Osteocyte (in vitro differentiated cells): ENCODE measurements at regions not wholly inside any gene's neighbourhood (a gene's known extent, or its start where the extent isn't known, plus 50 kb on each side); places are given as distances from the start of the nearest gene placed in this dataset.

Experiments
- DNase-seq: peaks from one replicate; pipeline ENCODE4 v3.0.0; 2021; ENCODE audit warnings: mixed read lengths; ENCODE audit not compliant: unreplicated experiment; ENCODE audit errors: extremely low spot score
- H3K27ac Mint-ChIP-seq: one replicate; pipeline ENCODE4 v1.8.0; 2021; ENCODE audit warnings: mild to moderate bottlenecking, mixed read lengths; ENCODE audit not compliant: unreplicated experiment
- H3K27me3 Mint-ChIP-seq: one replicate; pipeline ENCODE4 v1.8.0; 2021; ENCODE audit warnings: mixed read lengths; ENCODE audit not compliant: unreplicated experiment
- H3K36me3 Mint-ChIP-seq: one replicate; pipeline ENCODE4 v1.8.0; 2021; ENCODE audit warnings: mixed read lengths; ENCODE audit not compliant: unreplicated experiment
- H3K4me1 Mint-ChIP-seq: one replicate; pipeline ENCODE4 v1.8.0; 2021; ENCODE audit warnings: mixed read lengths; ENCODE audit not compliant: unreplicated experiment
- H3K4me3 Mint-ChIP-seq: one replicate; pipeline ENCODE4 v1.8.0; 2021; ENCODE audit warnings: mild to moderate bottlenecking, moderate library complexity, mixed read lengths; ENCODE audit not compliant: unreplicated experiment
- H3K9me3 Mint-ChIP-seq: one replicate; pipeline ENCODE4 v1.8.0; 2021; ENCODE audit warnings: mixed read lengths; ENCODE audit not compliant: unreplicated experiment
- TF ChIP-seq, protein P1 (sequence below): fragments of 200-600 bp; sonication (generic); IDR thresholded peaks from 2 replicates; pipeline ENCODE4 v1.5.0; 2021; ENCODE audit warnings: antibody characterized with exemption, mild to moderate bottlenecking, moderate library complexity

DNA sequence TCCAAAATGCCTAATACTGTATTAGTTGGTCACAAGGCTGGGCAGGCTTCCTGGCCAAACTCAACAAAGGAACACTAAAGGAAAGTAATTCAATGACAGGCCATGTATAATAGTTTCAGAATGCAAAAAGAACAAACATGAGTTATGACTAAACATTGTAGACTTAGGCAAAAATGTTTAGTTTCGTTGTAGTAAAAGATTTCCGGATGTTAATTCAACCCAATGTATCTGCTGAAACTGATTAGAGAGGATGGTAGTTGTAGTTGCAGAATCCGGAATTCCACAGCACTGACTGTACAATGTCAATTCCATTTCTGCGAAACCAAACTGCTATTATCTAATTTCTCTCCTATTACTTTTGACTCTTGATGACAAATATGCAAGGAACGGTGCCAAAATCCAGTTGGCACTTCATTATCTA, 117.9 kb upstream of the FST start:
- H3K27ac Mint-ChIP-seq = peak overlapping the region; percentile 90
- H3K9me3 Mint-ChIP-seq = no peaks in the 10 kb centered on the region
- H3K36me3 Mint-ChIP-seq = no peaks in the 10 kb centered on the region
- TF ChIP-seq, protein P1, sequence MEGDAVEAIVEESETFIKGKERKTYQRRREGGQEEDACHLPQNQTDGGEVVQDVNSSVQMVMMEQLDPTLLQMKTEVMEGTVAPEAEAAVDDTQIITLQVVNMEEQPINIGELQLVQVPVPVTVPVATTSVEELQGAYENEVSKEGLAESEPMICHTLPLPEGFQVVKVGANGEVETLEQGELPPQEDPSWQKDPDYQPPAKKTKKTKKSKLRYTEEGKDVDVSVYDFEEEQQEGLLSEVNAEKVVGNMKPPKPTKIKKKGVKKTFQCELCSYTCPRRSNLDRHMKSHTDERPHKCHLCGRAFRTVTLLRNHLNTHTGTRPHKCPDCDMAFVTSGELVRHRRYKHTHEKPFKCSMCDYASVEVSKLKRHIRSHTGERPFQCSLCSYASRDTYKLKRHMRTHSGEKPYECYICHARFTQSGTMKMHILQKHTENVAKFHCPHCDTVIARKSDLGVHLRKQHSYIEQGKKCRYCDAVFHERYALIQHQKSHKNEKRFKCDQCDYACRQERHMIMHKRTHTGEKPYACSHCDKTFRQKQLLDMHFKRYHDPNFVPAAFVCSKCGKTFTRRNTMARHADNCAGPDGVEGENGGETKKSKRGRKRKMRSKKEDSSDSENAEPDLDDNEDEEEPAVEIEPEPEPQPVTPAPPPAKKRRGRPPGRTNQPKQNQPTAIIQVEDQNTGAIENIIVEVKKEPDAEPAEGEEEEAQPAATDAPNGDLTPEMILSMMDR = no peak
- no peaks in the 10 kb centered on the region for H3K27me3 Mint-ChIP-seq
- peaks cover 57% of the 10 kb centered on the region for H3K4me1 Mint-ChIP-seq
- H3K4me3 Mint-ChIP-seq = peak overlapping the region; percentile 9
- no peak for DNase-seq

DNA sequence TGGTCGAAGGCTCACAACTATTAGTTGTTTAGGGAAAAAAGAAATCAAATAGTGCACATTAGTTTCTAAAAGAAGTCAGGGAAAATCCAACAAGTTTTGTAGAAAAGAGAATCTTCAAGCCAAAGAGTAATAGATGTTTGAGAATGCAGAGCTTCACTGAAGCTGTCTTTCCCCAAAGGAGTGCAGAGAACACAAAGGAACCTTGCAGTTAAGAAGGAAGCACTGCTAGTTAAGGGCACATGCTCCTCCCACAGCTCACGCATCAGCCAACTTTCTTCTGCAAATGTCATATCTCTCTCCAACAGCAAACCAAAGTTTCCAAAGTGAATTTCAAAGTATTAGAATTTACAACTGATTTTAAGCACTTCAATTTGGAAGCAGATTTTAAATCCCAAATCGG, 116.4 kb upstream of the FST start:
- H3K9me3 Mint-ChIP-seq = no peaks in the 10 kb centered on the region
- H3K4me3 Mint-ChIP-seq = no peak overlapping the region
- H3K27ac Mint-ChIP-seq = no peak overlapping the region
- no peaks in the 10 kb centered on the region for H3K27me3 Mint-ChIP-seq
- no peaks in the 10 kb centered on the region for H3K36me3 Mint-ChIP-seq
- H3K4me1 Mint-ChIP-seq = peaks cover 59% of the 10 kb centered on the region
- TF ChIP-seq, protein P1 = no peak
- no peak for DNase-seq

DNA sequence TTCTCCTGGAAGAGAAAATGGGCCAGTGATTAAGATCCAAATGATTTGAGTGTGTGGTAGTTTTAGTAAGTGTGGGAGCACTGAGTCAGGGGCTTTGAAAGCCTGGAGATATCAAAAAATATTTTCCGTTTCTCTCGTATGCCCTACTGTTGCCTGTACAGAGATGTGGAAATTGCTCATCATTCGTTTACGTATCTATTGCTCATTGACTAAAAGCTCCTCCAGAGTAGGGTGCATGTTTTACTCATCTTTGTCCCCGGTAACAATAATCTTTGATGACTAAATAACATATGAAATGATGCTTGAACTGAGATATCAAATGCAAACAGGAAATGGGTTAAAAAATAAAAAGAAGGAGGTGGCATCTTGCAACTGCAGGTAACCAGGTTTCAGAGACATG, 114.2 kb upstream of the FST start:
- no peak for DNase-seq
- no peak overlapping the region for H3K4me3 Mint-ChIP-seq
- TF ChIP-seq, protein P1 = no peak
- no peaks in the 10 kb centered on the region for H3K36me3 Mint-ChIP-seq
- H3K27ac Mint-ChIP-seq = no peak overlapping the region
- H3K9me3 Mint-ChIP-seq = no peaks in the 10 kb centered on the region
- no peaks in the 10 kb centered on the region for H3K27me3 Mint-ChIP-seq
- H3K4me1 Mint-ChIP-seq = peaks cover 38% of the 10 kb centered on the region

DNA sequence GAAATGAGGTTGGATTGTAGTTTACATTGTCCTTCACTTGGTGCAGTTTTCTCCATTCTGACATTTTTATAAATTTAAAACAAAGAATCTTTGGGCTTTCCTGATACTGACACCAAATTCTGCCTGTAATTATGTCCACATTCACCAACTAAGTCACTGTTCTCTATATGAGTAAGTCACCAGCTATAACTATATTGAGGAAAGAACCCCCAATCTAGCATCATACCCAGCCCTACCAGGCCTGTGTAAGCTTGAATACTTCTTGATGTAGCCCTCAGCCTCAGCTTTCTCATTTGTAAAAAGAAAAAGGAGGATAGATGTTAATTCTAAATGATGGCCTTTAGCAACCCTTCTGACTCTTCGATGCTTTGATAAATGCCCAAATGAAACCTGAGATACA, 112.7 kb upstream of the FST start:
- H3K27ac Mint-ChIP-seq = no peak overlapping the region
- TF ChIP-seq, protein P1 = no peak
- H3K4me1 Mint-ChIP-seq = peaks cover 25% of the 10 kb centered on the region
- H3K27me3 Mint-ChIP-seq = no peaks in the 10 kb centered on the region
- H3K9me3 Mint-ChIP-seq = peaks cover 4% of the 10 kb centered on the region
- no peak overlapping the region for H3K4me3 Mint-ChIP-seq
- H3K36me3 Mint-ChIP-seq = no peaks in the 10 kb centered on the region
- no peak for DNase-seq

DNA sequence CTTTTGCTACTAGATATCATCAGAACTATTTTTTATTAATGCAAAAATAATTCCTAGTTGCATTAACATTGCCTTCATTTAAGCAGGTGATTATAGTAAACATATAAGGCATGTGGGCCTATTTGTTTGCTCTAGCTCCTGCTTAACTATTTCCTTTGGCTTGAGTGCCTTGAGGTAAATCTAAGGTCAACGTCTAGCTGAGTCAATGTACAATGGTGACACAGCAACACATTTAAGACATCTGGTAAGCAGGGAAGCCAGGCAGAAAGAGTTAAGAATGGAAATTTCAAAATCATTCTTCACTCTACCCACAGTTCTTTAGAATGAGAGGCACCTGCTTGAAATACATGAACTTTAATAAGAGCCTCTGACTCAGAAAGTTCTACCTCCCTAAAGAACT, 111.9 kb upstream of the FST start:
- DNase-seq = no peak
- Mint-ChIP-seq H3K4me3 (no peak overlapping the region), H3K36me3 (no peaks in the 10 kb centered on the region), H3K9me3 (peaks cover 4% of the 10 kb centered on the region), H3K4me1 (peaks cover 17% of the 10 kb centered on the region), H3K27ac (no peak overlapping the region), H3K27me3 (no peaks in the 10 kb centered on the region)
- TF ChIP-seq, protein P1 = no peak
